A549 (cell line): ENCODE measurements at regions not wholly inside any gene's neighbourhood (a gene's known extent, or its start where the extent isn't known, plus 50 kb on each side); places are given as distances from the start of the nearest gene placed in this dataset.

Experiments used
- ATAC-seq, 2 experiments: fragments of 200-7000 bp in 1 of 2; fragments of >200 bp in 1 of 2; cut with Nextera tagmentation in 1 of 2; cut with Tn5 transposase in 1 of 2; 3 replicates each; pipeline versions ENCODE4 v1.8.0 to v1.9.1; 2018 to 2020; ENCODE audit warnings: mild to moderate bottlenecking in 1 of 2, moderate library complexity in 1 of 2
- CTCF ChIA-PET: fragments of 300-600 bp; sonication (Branson Sonifier 250); formaldehyde crosslinking; extraction: SDS; loops from one replicate; lab custom pipeline; 2021; ENCODE audit warnings: antibody characterized with exemption, inconsistent platforms; lab: Yijun Ruan, JAX
- POLR2A ChIA-PET: fragments of 350-600 bp; formaldehyde crosslinking; extraction: SDS; loops from one replicate; lab custom pipeline; 2021; ENCODE audit warnings: antibody characterized with exemption, inconsistent platforms; lab: Yijun Ruan, JAX
- DNase-seq, 2 experiments: peaks; one replicate each; pipeline versions ENCODE4 v3.0.0 to v3.0.0-alpha.2; 2011 to 2016; ENCODE audit warnings: low read depth in 1 of 2, low spot score in 1 of 2
- FAIRE-seq: peaks from 2 replicates; lab custom pipeline; 2011; peaks lifted over from hg19 to GRCh38; lab: Jason Lieb, UNC
- H3K27ac ChIP-seq, 2 experiments: fragments of >200 bp; sonication (Bioruptor Twin); formaldehyde crosslinking; 3 replicates each; pipeline ENCODE4 v1.5.1; 2016 to 2017
- H3K4me1 ChIP-seq: fragments of >200 bp; sonication (Bioruptor Twin); formaldehyde crosslinking; 3 replicates; pipeline ENCODE4 v1.6.1; 2016
- H3K4me2 ChIP-seq: fragments of >200 bp; sonication (Bioruptor Twin); formaldehyde crosslinking; 3 replicates; pipeline ENCODE4 v1.6.1; 2016
- H3K4me3 ChIP-seq: fragments of >200 bp; sonication (Bioruptor Twin); formaldehyde crosslinking; 3 replicates; pipeline ENCODE4 v1.5.1; 2016
- H3K9me3 ChIP-seq: fragments of >200 bp; sonication (Bioruptor Twin); formaldehyde crosslinking; 3 replicates; pipeline ENCODE4 v1.6.1; 2016
- ATOH8 ChIP-seq: fragments of 250-450 bp; sonication (Bioruptor Pico); IDR thresholded peaks from 2 replicates; pipeline ENCODE4 v1.5.0; 2020; ENCODE audit warnings: low read depth, mild to moderate bottlenecking, moderate library complexity
- CBX2 ChIP-seq: fragments of 200-600 bp; sonication (generic); IDR thresholded peaks from 2 replicates; pipeline ENCODE4 v1.6.1; 2016; ENCODE audit warnings: low read depth, mild to moderate bottlenecking, borderline replicate concordance
- EP300 ChIP-seq, 2 experiments: fragments of >200 bp; sonication (Bioruptor Twin); formaldehyde crosslinking; IDR thresholded peaks; 2 replicates in 1 of 2; 3 replicates in 1 of 2; pipeline ENCODE4 v1.6.1; 2016 to 2017
- ESRRA ChIP-seq: fragments of 150-350 bp; IDR thresholded peaks from 2 replicates; pipeline ENCODE4 v1.6.1; 2014; ENCODE audit warnings: mild to moderate bottlenecking, low read length, borderline replicate concordance
- FOSB ChIP-seq: fragments of 250-450 bp; sonication (Bioruptor Pico); IDR thresholded peaks from 2 replicates; pipeline ENCODE4 v1.5.0; 2020; ENCODE audit warnings: mild to moderate bottlenecking, moderate library complexity
- GATA3 ChIP-seq: IDR thresholded peaks from 2 replicates; pipeline ENCODE4 v1.6.1; 2012; ENCODE audit warnings: borderline replicate concordance
- HDAC2 ChIP-seq: fragments of 200-600 bp; sonication (generic); IDR thresholded peaks from 2 replicates; pipeline ENCODE4 v1.6.1; 2016
- HES2 ChIP-seq: fragments of >200 bp; sonication (Bioruptor Twin); formaldehyde crosslinking; IDR thresholded peaks from 2 replicates; pipeline ENCODE4 v1.6.1; 2016
- HOXA7 ChIP-seq: fragments of 250-450 bp; sonication (Bioruptor Pico); IDR thresholded peaks from 2 replicates; pipeline ENCODE4 v1.5.0; 2020; ENCODE audit warnings: mild to moderate bottlenecking, moderate library complexity
- HOXB5 ChIP-seq: fragments of 250-450 bp; sonication (Bioruptor Pico); IDR thresholded peaks from 2 replicates; pipeline ENCODE4 v1.5.0; 2020; ENCODE audit warnings: mild to moderate bottlenecking, moderate library complexity
- JUN ChIP-seq, 2 experiments: fragments of >200 bp; sonication (Bioruptor Twin); formaldehyde crosslinking; IDR thresholded peaks; 2 replicates in 1 of 2; 3 replicates in 1 of 2; pipeline ENCODE4 v1.6.1; 2016 to 2017
- JUNB ChIP-seq: fragments of >200 bp; sonication (Bioruptor Twin); formaldehyde crosslinking; IDR thresholded peaks from 2 replicates; pipeline ENCODE4 v1.6.1; 2016
- MAFK ChIP-seq: fragments of 450-650 bp; IDR thresholded peaks from 2 replicates; pipeline ENCODE4 v1.6.1; 2014; ENCODE audit not compliant: partially characterized antibody
- NPAS2 ChIP-seq: fragments of 250-450 bp; sonication (Bioruptor Pico); IDR thresholded peaks from 2 replicates; pipeline ENCODE4 v1.8.0; 2022; ENCODE audit warnings: mild to moderate bottlenecking, moderate library complexity, borderline replicate concordance
- PBX3 ChIP-seq: IDR thresholded peaks from 2 replicates; pipeline ENCODE4 v1.6.1; 2012
- PHF8 ChIP-seq: fragments of 200-600 bp; sonication (generic); IDR thresholded peaks from 2 replicates; pipeline ENCODE4 v1.6.1; 2016; ENCODE audit warnings: low read depth, mild to moderate bottlenecking, antibody characterized with exemption, moderate library complexity, borderline replicate concordance
- RAD21 ChIP-seq, 2 experiments: fragments of >200 bp in 1 of 2; sonication (Bioruptor Twin) in 1 of 2; formaldehyde crosslinking in 1 of 2; IDR thresholded peaks in 1 of 2; conservative IDR thresholded peaks in 1 of 2; 2 replicates in 1 of 2; 3 replicates in 1 of 2; pipeline ENCODE4 v1.6.1; 2012 to 2018; ENCODE audit warnings: inconsistent platforms in 1 of 2
- RCOR1 ChIP-seq: fragments of 150-350 bp; IDR thresholded peaks from 2 replicates; pipeline ENCODE4 v1.6.1; 2014; ENCODE audit warnings: antibody characterized with exemption, low read length, low read depth
- TP53 ChIP-seq: fragments of 250-450 bp; sonication (Bioruptor Pico); IDR thresholded peaks from 2 replicates; pipeline ENCODE4 v1.5.0; 2021; ENCODE audit warnings: mild to moderate bottlenecking, moderate library complexity
- USF2 ChIP-seq: fragments of 450-650 bp; IDR thresholded peaks from 2 replicates; pipeline ENCODE4 v1.6.1; 2014; ENCODE audit warnings: antibody characterized with exemption
- WGBS: methylation state at CpG from one replicate; pipeline ENCODE4 v1.1.6; 2017; ENCODE audit errors: missing lambda C conversion rate; 5-methylcytosine and 5-hydroxymethylcytosine counted together

- TF ChIP-seq PBX3 = no peak
- no peak for TF ChIP-seq GATA3
- no peak for TF ChIP-seq FOSB
- TF ChIP-seq EP300 (IDR thresholded peaks at IDR 0.05) = no peak
- TF ChIP-seq JUNB = no peak
- TF ChIP-seq, all 56 proteins: peak for 0
Measured at GRCh38 chr2:34604164-34604563, 1005.1 kb upstream of the FAM98A start (continued).

GRCh38 chr2:34602262-34602661, 1003.2 kb upstream of the FAM98A start:
- WGBS = 2% methylated on average over 3 of the region's 3 CpGs
- Histone ChIP-seq H3K4me1 (no peaks in the 10 kb centered on the region), H3K27ac (no peak overlapping the region), H3K4me2 (no peak overlapping the region), H3K9me3 (no peaks in the 10 kb centered on the region), H3K4me3 (no peak overlapping the region)
- ChIA-PET POLR2A (no interaction called here), CTCF (no interaction called here)
- DNase-seq = no peak
- TF ChIP-seq JUN (IDR thresholded peaks at IDR 0.05) (no peak), HOXA7 (CRISPR knock-in tag) (no peak), TP53 (no peak), NPAS2 (CRISPR knock-in tag) (no peak), HOXB5 (CRISPR knock-in tag) (no peak), RCOR1 (no peak)
- no peak for ATAC-seq
- no peak for FAIRE-seq

- no peak overlapping the region for H3K4me2 ChIP-seq
- TF ChIP-seq PBX3 (no peak), PHF8 (no peak), ATOH8 (CRISPR knock-in tag) (no peak), MAFK (no peak), USF2 (no peak), NPAS2 (CRISPR knock-in tag) (no peak), HES2 (no peak), ESRRA (no peak), CBX2 (no peak), RAD21 (conservative IDR thresholded peaks at IDR 0.05 in 1 of 2, IDR thresholded peaks at IDR 0.05 in 1 of 2) (no peak)
- TF ChIP-seq, all 56 proteins: peak for 0
- no peaks in the 10 kb centered on the region for H3K9me3 ChIP-seq
- no peak overlapping the region for H3K4me3 ChIP-seq
- FAIRE-seq = no peak
- WGBS = 2% methylated on average over 2 of the region's 2 CpGs
- ChIA-PET CTCF (no interaction called here), POLR2A (no interaction called here)
- no peaks in the 10 kb centered on the region for H3K4me1 ChIP-seq
- DNase-seq = no peak
- no peak overlapping the region for H3K27ac ChIP-seq
- no peak for ATAC-seq
Measured at GRCh38 chr2:34601561-34601960, 1002.5 kb upstream of the FAM98A start.

- CTCF ChIA-PET = no interaction called here
- TF ChIP-seq PBX3 (no peak), RCOR1 (no peak), HDAC2 (no peak)
- Histone ChIP-seq H3K9me3 (peaks cover 3% of the 10 kb centered on the region; the same call in 1 of the 3 replicates), H3K27ac (no peak overlapping the region), H3K4me2 (no peak overlapping the region), H3K4me3 (no peak overlapping the region), H3K4me1 (no peaks in the 10 kb centered on the region)
- POLR2A ChIA-PET = no interaction called here
- ATAC-seq (no peak), DNase-seq (no peak), FAIRE-seq (no peak)
- 10% methylated on average over 2 of the region's 2 CpGs for WGBS
Measured at GRCh38 chr2:34578641-34579040, 979.5 kb upstream of the FAM98A start.
